Activated B cell treated with CpG ODN at 0.5 μM for 24 hours (primary cell): ENCODE measurements at regions not wholly inside any gene's neighbourhood (a gene's known extent, or its start where the extent isn't known, plus 50 kb on each side); places are given as distances from the start of the nearest gene placed in this dataset.

ENCODE experiments used
- ATAC-seq: fragments of 200-7000 bp; cut with Tn5 transposase; one replicate; pipeline ENCODE4 v1.10.0; 2021; ENCODE audit warnings: low read depth, mild to moderate bottlenecking, moderate library complexity
- CTCF ChIA-PET: fragments of 350-600 bp; sonication (Branson Sonifier 250); formaldehyde crosslinking; loops from one replicate; lab custom pipeline; 2021; ENCODE audit warnings: antibody characterized with exemption; lab: Charles Lee
- POLR2A ChIA-PET: fragments of 350-600 bp; sonication (Branson Sonifier 250); formaldehyde crosslinking; loops from one replicate; lab custom pipeline; 2021; ENCODE audit warnings: antibody characterized with exemption; lab: Charles Lee
- DNase-seq: peaks from one replicate; pipeline ENCODE4 v3.0.0; 2022
- H3K27ac Mint-ChIP-seq: one replicate; pipeline ENCODE4 v1.8.0; 2020; ENCODE audit warnings: mixed read lengths
- H3K27me3 Mint-ChIP-seq: one replicate; pipeline ENCODE4 v1.8.0; 2021; ENCODE audit warnings: mixed read lengths
- H3K36me3 Mint-ChIP-seq: one replicate; pipeline ENCODE4 v1.8.0; 2021; ENCODE audit warnings: low read depth, mixed read lengths
- H3K4me1 Mint-ChIP-seq: one replicate; pipeline ENCODE4 v1.8.0; 2021; ENCODE audit warnings: mixed read lengths
- H3K4me3 Mint-ChIP-seq: one replicate; pipeline ENCODE4 v1.8.0; 2020; ENCODE audit warnings: mild to moderate bottlenecking, mixed read lengths
- H3K9me3 Mint-ChIP-seq: one replicate; pipeline ENCODE4 v1.8.0; 2020; ENCODE audit warnings: mixed read lengths
- CTCF ChIP-seq: fragments of 200-600 bp; IDR thresholded peaks from one replicate; pipeline ENCODE4 v1.8.0; 2022; ENCODE audit warnings: antibody characterized with exemption, mild to moderate bottlenecking
- intact Hi-C: fragments of 100-400 bp; cut with micrococcal nuclease; formaldehyde crosslinking; loops from one replicate; pipeline ENCODE4 v1.15.1; 2024

GRCh38 chrX:102042372-102043325 lies 82.8 kb upstream of the TCEAL2 start:
- intact Hi-C loops: no loop called here
- CTCF ChIA-PET: no interaction called here
- POLR2A ChIA-PET: no interaction called here
- ATAC-seq (no peak), DNase-seq (no peak)
- no peaks in the 10 kb centered on the region for H3K36me3 Mint-ChIP-seq
- no peak overlapping the region for H3K27ac Mint-ChIP-seq
- H3K4me3 Mint-ChIP-seq: no peak overlapping the region
- TF ChIP-seq CTCF: no peak
- no peaks in the 10 kb centered on the region for H3K4me1 Mint-ChIP-seq
- no peaks in the 10 kb centered on the region for H3K9me3 Mint-ChIP-seq
- no peaks in the 10 kb centered on the region for H3K27me3 Mint-ChIP-seq

GRCh38 chrX:102029026-102029425 lies 96.5 kb upstream of the TCEAL2 start:
- Mint-ChIP-seq H3K4me1 (no peaks in the 10 kb centered on the region), H3K4me3 (no peak overlapping the region), H3K36me3 (no peaks in the 10 kb centered on the region), H3K27ac (no peak overlapping the region), H3K27me3 (no peaks in the 10 kb centered on the region), H3K9me3 (peaks cover 2% of the 10 kb centered on the region)
- ChIA-PET POLR2A (no interaction called here), CTCF (no interaction called here)
- DNase-seq: no peak
- TF ChIP-seq CTCF: no peak
- no peak for ATAC-seq
- intact Hi-C loops: no loop called here

GRCh38 chrX:102018208-102018607 lies 86.4 kb upstream of the ZMAT1 start:
- DNase-seq (no peak), ATAC-seq (no peak)
- CTCF ChIA-PET: no interaction called here
- intact Hi-C loops: no loop called here
- no peak overlapping the region for H3K27ac Mint-ChIP-seq
- no peak overlapping the region for H3K4me3 Mint-ChIP-seq
- no peaks in the 10 kb centered on the region for H3K36me3 Mint-ChIP-seq
- POLR2A ChIA-PET: no interaction called here
- TF ChIP-seq CTCF: no peak
- no peaks in the 10 kb centered on the region for H3K27me3 Mint-ChIP-seq
- H3K9me3 Mint-ChIP-seq: no peaks in the 10 kb centered on the region
- no peaks in the 10 kb centered on the region for H3K4me1 Mint-ChIP-seq

GRCh38 chrX:102008901-102009300 lies 77.1 kb upstream of the ZMAT1 start:
- Mint-ChIP-seq H3K36me3 (no peaks in the 10 kb centered on the region), H3K4me1 (no peaks in the 10 kb centered on the region), H3K4me3 (no peak overlapping the region), H3K27me3 (no peaks in the 10 kb centered on the region), H3K27ac (no peak overlapping the region), H3K9me3 (peaks cover 4% of the 10 kb centered on the region)
- no peak for DNase-seq
- no peak for ATAC-seq
- ChIA-PET CTCF (no interaction called here), POLR2A (no interaction called here)
- TF ChIP-seq CTCF: no peak
- intact Hi-C loops: no loop called here

- ATAC-seq: no peak
- peaks cover 4% of the 10 kb centered on the region for H3K9me3 Mint-ChIP-seq
- CTCF ChIA-PET: no interaction called here
These were observed 68.1 kb upstream of the ZMAT1 start for GRCh38 chrX:101999644-102000539.

More at GRCh38 chrX:101999644-102000539, 68.1 kb upstream of the ZMAT1 start:
- intact Hi-C loops: no loop called here
- no peak overlapping the region for H3K4me3 Mint-ChIP-seq
- H3K4me1 Mint-ChIP-seq: no peaks in the 10 kb centered on the region
- DNase-seq: no peak
- H3K27me3 Mint-ChIP-seq: no peaks in the 10 kb centered on the region
- no peak for TF ChIP-seq CTCF
- H3K27ac Mint-ChIP-seq: no peak overlapping the region
- POLR2A ChIA-PET: no interaction called here
- H3K36me3 Mint-ChIP-seq: no peaks in the 10 kb centered on the region
